ENCODE measurements at regions not wholly inside any gene's neighbourhood (a gene's known extent, or its start where the extent isn't known, plus 50 kb on each side); places are given as distances from the start of the nearest gene placed in this dataset.

DNA sequence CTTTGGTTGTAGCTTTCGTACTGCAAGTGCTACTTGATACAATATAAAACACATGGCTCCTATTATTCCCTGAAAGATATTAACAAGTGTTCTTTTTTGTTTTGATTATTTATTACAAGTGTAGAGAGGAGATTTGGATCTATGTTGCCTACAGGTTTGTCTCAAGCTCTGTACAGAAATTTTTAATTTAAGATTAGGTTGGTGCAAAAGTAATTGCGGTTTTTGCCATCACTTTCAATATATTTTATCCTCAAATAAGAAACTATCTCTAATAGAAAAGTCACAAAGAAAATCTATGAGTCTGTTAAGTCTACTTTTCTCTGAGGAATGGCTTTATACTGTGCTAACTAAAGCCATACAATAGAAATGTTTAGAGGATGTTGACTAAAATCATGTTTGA, 1086.1 kb downstream of the GRM8 start:
- CTCF ChIA-PET: no interaction called here
- no peak for DNase-seq (ENCODE audit: low read depth)
- POLR2A ChIA-PET: no interaction called here

DNA sequence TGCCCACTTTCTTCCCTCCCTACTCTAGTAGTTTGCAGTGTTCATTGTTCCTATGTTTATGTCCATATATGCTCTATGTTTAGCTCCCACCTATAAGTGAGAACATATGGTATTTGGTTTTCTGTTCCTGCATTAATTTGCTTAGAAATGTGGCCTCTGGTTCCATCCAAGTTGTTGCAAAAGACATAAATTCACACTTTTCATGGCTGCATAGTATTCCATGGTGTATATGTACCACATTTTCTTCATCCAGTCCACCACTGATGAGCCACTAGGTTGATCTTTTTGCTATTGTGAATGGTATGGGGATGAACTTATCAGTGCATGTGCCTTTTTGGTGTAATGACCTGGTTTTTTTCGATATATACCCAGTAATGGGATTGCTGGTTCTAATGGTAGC, 1089.1 kb downstream of the GRM8 start:
- DNase-seq (ENCODE audit: low read depth): no peak
- ChIA-PET CTCF (no interaction called here), POLR2A (no interaction called here)
- Histone ChIP-seq H3K4me3 (ENCODE audit: low read depth, low read length) (no peak overlapping the region), H3K27me3 (ENCODE audit: control insufficient read depth, insufficient read depth, low read length) (no peaks in the 10 kb centered on the region), H3K36me3 (ENCODE audit: control insufficient read depth, insufficient read depth, low read length) (no peaks in the 10 kb centered on the region)
- TF ChIP-seq, protein P1, sequence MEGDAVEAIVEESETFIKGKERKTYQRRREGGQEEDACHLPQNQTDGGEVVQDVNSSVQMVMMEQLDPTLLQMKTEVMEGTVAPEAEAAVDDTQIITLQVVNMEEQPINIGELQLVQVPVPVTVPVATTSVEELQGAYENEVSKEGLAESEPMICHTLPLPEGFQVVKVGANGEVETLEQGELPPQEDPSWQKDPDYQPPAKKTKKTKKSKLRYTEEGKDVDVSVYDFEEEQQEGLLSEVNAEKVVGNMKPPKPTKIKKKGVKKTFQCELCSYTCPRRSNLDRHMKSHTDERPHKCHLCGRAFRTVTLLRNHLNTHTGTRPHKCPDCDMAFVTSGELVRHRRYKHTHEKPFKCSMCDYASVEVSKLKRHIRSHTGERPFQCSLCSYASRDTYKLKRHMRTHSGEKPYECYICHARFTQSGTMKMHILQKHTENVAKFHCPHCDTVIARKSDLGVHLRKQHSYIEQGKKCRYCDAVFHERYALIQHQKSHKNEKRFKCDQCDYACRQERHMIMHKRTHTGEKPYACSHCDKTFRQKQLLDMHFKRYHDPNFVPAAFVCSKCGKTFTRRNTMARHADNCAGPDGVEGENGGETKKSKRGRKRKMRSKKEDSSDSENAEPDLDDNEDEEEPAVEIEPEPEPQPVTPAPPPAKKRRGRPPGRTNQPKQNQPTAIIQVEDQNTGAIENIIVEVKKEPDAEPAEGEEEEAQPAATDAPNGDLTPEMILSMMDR (IDR thresholded peaks at IDR 0.05; ENCODE audit: insufficient read depth, low read depth, low read length): no peak

More for the DNA sequence above, 1086.1 kb downstream of the GRM8 start:
- TF ChIP-seq, protein P1 (IDR thresholded peaks at IDR 0.05; ENCODE audit: insufficient read depth, low read depth, low read length): no peak
- Histone ChIP-seq H3K27me3 (ENCODE audit: control insufficient read depth, insufficient read depth, low read length) (no peaks in the 10 kb centered on the region), H3K36me3 (ENCODE audit: control insufficient read depth, insufficient read depth, low read length) (no peaks in the 10 kb centered on the region), H3K4me3 (ENCODE audit: low read depth, low read length) (no peak overlapping the region)

DNA sequence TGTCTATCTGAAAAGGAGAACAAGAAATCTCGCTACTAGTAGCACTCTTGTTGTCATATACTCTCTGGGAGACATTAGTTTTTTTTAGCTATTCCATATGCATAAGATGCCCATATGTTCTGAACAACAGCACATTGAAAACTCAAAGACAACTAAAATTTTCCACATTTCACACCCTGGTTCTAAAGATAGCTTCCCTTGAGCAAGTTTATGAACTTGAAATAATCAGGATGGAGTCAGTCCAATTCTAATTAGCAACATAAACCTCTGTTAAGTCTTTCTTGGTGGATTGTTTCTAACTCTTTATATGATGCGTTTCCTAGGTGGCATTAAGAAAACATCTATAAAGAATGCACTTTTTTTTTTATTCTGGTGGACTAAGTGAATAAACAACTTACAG, 1095.3 kb downstream of the GRM8 start:
- H3K27me3 ChIP-seq (ENCODE audit: control insufficient read depth, insufficient read depth, low read length): no peaks in the 10 kb centered on the region
- ChIA-PET CTCF (no interaction called here), POLR2A (no interaction called here)
- no peaks in the 10 kb centered on the region for H3K36me3 ChIP-seq (ENCODE audit: control insufficient read depth, insufficient read depth, low read length)
- H3K4me3 ChIP-seq (ENCODE audit: low read depth, low read length): no peak overlapping the region
- DNase-seq (ENCODE audit: low read depth): no peak
- TF ChIP-seq, protein P1 (IDR thresholded peaks at IDR 0.05; ENCODE audit: insufficient read depth, low read depth, low read length): no peak

DNA sequence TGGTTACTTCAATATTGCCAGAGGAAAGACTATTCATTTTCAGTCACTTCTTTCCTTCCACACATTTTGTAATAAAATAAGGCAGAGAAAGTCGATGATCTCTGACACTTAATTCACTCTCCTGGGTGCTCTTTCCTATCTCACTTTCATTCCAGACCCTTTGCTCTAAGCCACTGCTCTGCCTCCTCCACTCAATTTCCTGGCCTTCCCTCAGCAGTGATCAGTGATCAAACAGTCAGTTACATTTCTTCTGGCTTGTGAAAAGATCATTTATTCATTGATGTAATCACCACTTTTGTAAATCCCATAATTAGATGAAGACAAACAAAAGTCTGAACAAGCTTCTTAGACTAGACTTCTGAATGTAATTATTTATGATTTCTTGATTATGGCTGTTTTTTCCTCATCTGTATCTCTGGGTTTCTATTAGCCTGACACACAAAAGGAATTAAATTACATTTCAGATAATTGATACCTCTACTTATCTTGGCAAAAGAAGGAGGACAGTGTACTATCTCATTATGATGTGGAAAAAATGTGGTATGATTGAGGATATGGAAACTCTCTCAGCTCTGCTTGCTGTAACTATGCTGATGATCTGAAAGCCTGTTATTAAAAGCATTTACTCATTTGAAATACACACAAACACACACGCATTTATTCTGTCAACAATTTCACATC, 1102.3 kb downstream of the GRM8 start:
- no peak overlapping the region for H3K4me3 ChIP-seq (ENCODE audit: low read depth, low read length)
- ChIA-PET CTCF (no interaction called here), POLR2A (no interaction called here)
- no peaks in the 10 kb centered on the region for H3K36me3 ChIP-seq (ENCODE audit: control insufficient read depth, insufficient read depth, low read length)
- no peaks in the 10 kb centered on the region for H3K27me3 ChIP-seq (ENCODE audit: control insufficient read depth, insufficient read depth, low read length)
- TF ChIP-seq, protein P1 (IDR thresholded peaks at IDR 0.05; ENCODE audit: insufficient read depth, low read depth, low read length): no peak
- DNase-seq (ENCODE audit: low read depth): no peak

DNA sequence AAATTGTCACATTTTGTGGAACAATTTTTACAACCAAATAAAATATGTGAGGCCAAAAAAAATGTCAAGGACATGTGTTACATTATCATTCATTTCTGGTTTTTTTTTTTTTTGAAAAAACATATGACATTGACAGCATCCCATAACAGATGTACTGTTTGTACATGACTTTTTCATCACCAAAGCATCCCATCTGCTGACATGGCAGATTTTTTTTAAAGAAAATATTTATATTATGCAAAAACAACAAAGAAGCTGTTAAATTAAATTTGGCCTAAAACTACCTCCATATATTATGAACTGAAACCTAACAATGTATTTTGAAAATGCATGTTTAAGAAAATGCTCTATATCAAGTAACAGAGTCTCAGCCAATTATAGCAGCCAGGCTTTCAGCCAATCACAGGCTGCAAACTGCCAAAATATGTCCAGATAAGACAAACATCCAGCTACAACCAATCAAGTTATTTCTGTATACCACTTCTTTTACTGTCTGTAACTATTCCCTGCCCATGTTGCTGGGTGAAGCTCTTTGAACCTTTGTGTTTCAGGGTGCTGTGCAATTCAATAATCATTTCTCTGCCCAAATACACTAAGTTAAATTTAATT, 1111.8 kb downstream of the GRM8 start:
- no peaks in the 10 kb centered on the region for H3K36me3 ChIP-seq (ENCODE audit: control insufficient read depth, insufficient read depth, low read length)
- no peak for DNase-seq (ENCODE audit: low read depth)
- ChIA-PET CTCF (no interaction called here), POLR2A (no interaction called here)
- no peak overlapping the region for H3K4me3 ChIP-seq (ENCODE audit: low read depth, low read length)
- TF ChIP-seq, protein P1 (IDR thresholded peaks at IDR 0.05; ENCODE audit: insufficient read depth, low read depth, low read length): no peak
- H3K27me3 ChIP-seq (ENCODE audit: control insufficient read depth, insufficient read depth, low read length): no peaks in the 10 kb centered on the region
